HepG2 (cell line): ENCODE measurements at regions not wholly inside any gene's neighbourhood (a gene's known extent, or its start where the extent isn't known, plus 50 kb on each side); places are given as distances from the start of the nearest gene placed in this dataset.

Experiments used
- HES4 ChIP-seq: sonication (generic); formaldehyde crosslinking; IDR thresholded peaks from 2 replicates; pipeline ENCODE4 v1.9.0; 2021; ENCODE audit warnings: mild to moderate bottlenecking, missing genetic modification reagents, borderline replicate concordance
- MAFK ChIP-seq, 2 experiments: IDR thresholded peaks in 1 of 2; conservative IDR thresholded peaks in 1 of 2; 2 replicates each; pipeline ENCODE4 v1.6.1; 2011; ENCODE audit warnings: improper control_type of control experiment in 2 of 2, low read length in 2 of 2
- MAZ ChIP-seq, 2 experiments: sonication (generic) in 1 of 2; formaldehyde crosslinking in 1 of 2; IDR thresholded peaks; 2 replicates each; pipeline versions ENCODE4 v1.5.0 to v1.6.1; 2012 to 2020; ENCODE audit warnings: low read depth in 2 of 2, mild to moderate bottlenecking in 2 of 2, borderline replicate concordance in 1 of 2, improper control_type of control experiment in 1 of 2, low read length in 1 of 2, missing genetic modification reagents in 1 of 2, moderate library complexity in 1 of 2
- MBD4 ChIP-seq: IDR thresholded peaks from 2 replicates; pipeline ENCODE4 v1.6.1; 2012; ENCODE audit warnings: low read length, inconsistent platforms, borderline replicate concordance
- NCOA1 ChIP-seq: sonication (generic); formaldehyde crosslinking; IDR thresholded peaks from 2 replicates; pipeline ENCODE4 v1.9.0; 2021; ENCODE audit warnings: missing genetic modification reagents
- SMAD1 ChIP-seq: sonication (generic); formaldehyde crosslinking; IDR thresholded peaks from 2 replicates; pipeline ENCODE4 v1.4.0; 2020; ENCODE audit warnings: missing genetic modification reagents, low read depth, mild to moderate bottlenecking, borderline replicate concordance
- SOX6 ChIP-seq, 2 experiments: fragments of 450-650 bp in 1 of 2; sonication (generic) in 1 of 2; formaldehyde crosslinking in 1 of 2; IDR thresholded peaks; 2 replicates each; pipeline versions ENCODE4 v1.4.0 to v1.6.1; 2017 to 2020; ENCODE audit warnings: antibody characterized with exemption in 1 of 2, mild to moderate bottlenecking in 1 of 2, missing genetic modification reagents in 1 of 2
- STAG1 ChIP-seq: sonication (generic); formaldehyde crosslinking; IDR thresholded peaks from 2 replicates; pipeline ENCODE4 v1.4.0; 2020; ENCODE audit warnings: missing genetic modification reagents
- ZMYM4 ChIP-seq: sonication (generic); formaldehyde crosslinking; IDR thresholded peaks from 2 replicates; pipeline ENCODE4 v1.8.1; 2023; ENCODE audit warnings: mild to moderate bottlenecking, missing genetic modification reagents
- ZNF10 ChIP-seq: sonication (generic); formaldehyde crosslinking; IDR thresholded peaks from 2 replicates; pipeline ENCODE4 v1.4.0; 2020; ENCODE audit warnings: mild to moderate bottlenecking, low read depth, missing genetic modification reagents, borderline replicate concordance
- ZNF337 ChIP-seq: sonication (generic); formaldehyde crosslinking; IDR thresholded peaks from 2 replicates; pipeline ENCODE4 v1.5.1; 2020; ENCODE audit warnings: missing genetic modification reagents, low read depth, mild to moderate bottlenecking, borderline replicate concordance
- ZNF563 ChIP-seq: sonication (generic); formaldehyde crosslinking; IDR thresholded peaks from 2 replicates; pipeline ENCODE4 v1.8.0; 2022; ENCODE audit warnings: mild to moderate bottlenecking, moderate library complexity, missing genetic modification reagents
- ZNF761 ChIP-seq: sonication (generic); formaldehyde crosslinking; conservative IDR thresholded peaks from 2 replicates; pipeline ENCODE4 v1.4.0; 2020; ENCODE audit warnings: mild to moderate bottlenecking, missing genetic modification reagents
- TF ChIP-seq, protein P1 (sequence below): sonication (generic); formaldehyde crosslinking; IDR thresholded peaks from 2 replicates; pipeline ENCODE4 v1.4.0; 2020; ENCODE audit warnings: low read depth, mild to moderate bottlenecking, missing genetic modification reagents
- TF ChIP-seq, protein P2 (sequence below): sonication (generic); formaldehyde crosslinking; IDR thresholded peaks from 2 replicates; pipeline ENCODE4 v1.8.1; 2022; ENCODE audit warnings: low read depth, mild to moderate bottlenecking, missing genetic modification reagents
- TF ChIP-seq, protein P3 (sequence below): sonication (generic); formaldehyde crosslinking; IDR thresholded peaks from 2 replicates; pipeline ENCODE4 v1.8.1; 2023; ENCODE audit warnings: mild to moderate bottlenecking, inconsistent platforms, moderate library complexity, missing genetic modification reagents, borderline replicate concordance
- TF ChIP-seq, protein P4 (sequence below): sonication (generic); formaldehyde crosslinking; IDR thresholded peaks from 2 replicates; pipeline ENCODE4 v1.8.0; 2022; ENCODE audit warnings: mild to moderate bottlenecking, missing genetic modification reagents; ENCODE audit not compliant: insufficient replicate concordance
- TF ChIP-seq, protein P5 (sequence below): sonication (generic); formaldehyde crosslinking; IDR thresholded peaks from 2 replicates; pipeline ENCODE4 v1.4.0; 2020; ENCODE audit warnings: missing genetic modification reagents
- TF ChIP-seq, protein P6 (sequence below): sonication (generic); formaldehyde crosslinking; IDR thresholded peaks from 2 replicates; pipeline ENCODE4 v1.5.0; 2020; ENCODE audit warnings: mild to moderate bottlenecking, missing genetic modification reagents, moderate library complexity

DNA sequence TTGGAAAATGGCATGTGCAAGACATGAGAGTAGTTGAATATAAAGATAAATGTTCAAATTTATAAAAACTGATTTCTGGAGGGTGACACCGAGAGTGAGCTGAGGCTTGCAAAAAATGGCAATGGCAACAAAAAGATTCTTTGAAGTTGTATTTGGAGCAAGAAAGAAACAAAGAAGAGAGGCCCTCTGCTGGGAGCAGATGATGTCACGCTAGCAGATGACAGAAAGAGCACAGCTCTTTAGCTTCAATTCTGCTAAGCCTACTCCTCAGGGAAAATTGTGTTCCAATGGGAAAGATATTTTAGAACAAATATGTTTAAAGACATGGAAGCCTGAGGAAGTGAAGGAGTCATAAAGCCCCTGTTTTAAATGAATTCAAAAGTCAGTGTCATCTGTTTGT is 125.3 kb upstream of the NOX3 start (continued):
- TF ChIP-seq, protein P1, sequence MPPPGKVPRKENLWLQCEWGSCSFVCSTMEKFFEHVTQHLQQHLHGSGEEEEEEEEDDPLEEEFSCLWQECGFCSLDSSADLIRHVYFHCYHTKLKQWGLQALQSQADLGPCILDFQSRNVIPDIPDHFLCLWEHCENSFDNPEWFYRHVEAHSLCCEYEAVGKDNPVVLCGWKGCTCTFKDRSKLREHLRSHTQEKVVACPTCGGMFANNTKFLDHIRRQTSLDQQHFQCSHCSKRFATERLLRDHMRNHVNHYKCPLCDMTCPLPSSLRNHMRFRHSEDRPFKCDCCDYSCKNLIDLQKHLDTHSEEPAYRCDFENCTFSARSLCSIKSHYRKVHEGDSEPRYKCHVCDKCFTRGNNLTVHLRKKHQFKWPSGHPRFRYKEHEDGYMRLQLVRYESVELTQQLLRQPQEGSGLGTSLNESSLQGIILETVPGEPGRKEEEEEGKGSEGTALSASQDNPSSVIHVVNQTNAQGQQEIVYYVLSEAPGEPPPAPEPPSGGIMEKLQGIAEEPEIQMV: no peak
- no peak for TF ChIP-seq ZNF761
- no peak for TF ChIP-seq MAZ (IDR thresholded peaks at IDR 0.05; ENCODE audit: borderline replicate concordance, low read depth, low read length)
- TF ChIP-seq MAZ (CRISPR knock-in tag; IDR thresholded peaks at IDR 0.05; ENCODE audit: low read depth): no peak
- no peak for TF ChIP-seq ZNF10 (CRISPR knock-in tag)
- TF ChIP-seq HES4 (CRISPR knock-in tag): no peak
- no peak for TF ChIP-seq ZMYM4 (CRISPR knock-in tag)
- TF ChIP-seq, protein P2, sequence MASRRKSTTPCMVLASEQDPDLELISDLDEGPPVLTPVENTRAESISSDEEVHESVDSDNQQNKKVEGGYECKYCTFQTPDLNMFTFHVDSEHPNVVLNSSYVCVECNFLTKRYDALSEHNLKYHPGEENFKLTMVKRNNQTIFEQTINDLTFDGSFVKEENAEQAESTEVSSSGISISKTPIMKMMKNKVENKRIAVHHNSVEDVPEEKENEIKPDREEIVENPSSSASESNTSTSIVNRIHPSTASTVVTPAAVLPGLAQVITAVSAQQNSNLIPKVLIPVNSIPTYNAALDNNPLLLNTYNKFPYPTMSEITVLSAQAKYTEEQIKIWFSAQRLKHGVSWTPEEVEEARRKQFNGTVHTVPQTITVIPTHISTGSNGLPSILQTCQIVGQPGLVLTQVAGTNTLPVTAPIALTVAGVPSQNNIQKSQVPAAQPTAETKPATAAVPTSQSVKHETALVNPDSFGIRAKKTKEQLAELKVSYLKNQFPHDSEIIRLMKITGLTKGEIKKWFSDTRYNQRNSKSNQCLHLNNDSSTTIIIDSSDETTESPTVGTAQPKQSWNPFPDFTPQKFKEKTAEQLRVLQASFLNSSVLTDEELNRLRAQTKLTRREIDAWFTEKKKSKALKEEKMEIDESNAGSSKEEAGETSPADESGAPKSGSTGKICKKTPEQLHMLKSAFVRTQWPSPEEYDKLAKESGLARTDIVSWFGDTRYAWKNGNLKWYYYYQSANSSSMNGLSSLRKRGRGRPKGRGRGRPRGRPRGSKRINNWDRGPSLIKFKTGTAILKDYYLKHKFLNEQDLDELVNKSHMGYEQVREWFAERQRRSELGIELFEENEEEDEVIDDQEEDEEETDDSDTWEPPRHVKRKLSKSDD (CRISPR knock-in tag): no peak
- TF ChIP-seq, protein P3, sequence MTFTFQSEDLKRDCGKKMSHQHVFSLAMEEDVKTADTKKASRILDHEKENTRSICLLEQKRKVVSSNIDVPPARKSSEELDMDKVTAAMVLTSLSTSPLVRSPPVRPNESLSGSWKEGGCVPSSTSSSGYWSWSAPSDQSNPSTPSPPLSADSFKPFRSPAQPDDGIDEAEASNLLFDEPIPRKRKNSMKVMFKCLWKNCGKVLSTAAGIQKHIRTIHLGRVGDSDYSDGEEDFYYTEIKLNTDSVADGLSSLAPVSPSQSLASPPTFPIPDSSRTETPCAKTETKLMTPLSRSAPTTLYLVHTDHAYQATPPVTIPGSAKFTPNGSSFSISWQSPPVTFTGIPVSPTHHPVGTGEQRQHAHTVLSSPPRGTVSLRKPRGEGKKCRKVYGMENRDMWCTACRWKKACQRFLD: no peak
- TF ChIP-seq, protein P4, sequence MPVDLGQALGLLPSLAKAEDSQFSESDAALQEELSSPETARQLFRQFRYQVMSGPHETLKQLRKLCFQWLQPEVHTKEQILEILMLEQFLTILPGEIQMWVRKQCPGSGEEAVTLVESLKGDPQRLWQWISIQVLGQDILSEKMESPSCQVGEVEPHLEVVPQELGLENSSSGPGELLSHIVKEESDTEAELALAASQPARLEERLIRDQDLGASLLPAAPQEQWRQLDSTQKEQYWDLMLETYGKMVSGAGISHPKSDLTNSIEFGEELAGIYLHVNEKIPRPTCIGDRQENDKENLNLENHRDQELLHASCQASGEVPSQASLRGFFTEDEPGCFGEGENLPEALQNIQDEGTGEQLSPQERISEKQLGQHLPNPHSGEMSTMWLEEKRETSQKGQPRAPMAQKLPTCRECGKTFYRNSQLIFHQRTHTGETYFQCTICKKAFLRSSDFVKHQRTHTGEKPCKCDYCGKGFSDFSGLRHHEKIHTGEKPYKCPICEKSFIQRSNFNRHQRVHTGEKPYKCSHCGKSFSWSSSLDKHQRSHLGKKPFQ (CRISPR knock-in tag): no peak
- no peak for TF ChIP-seq SOX6 (IDR thresholded peaks at IDR 0.05)
- peak; percentile 39; the same call in 1 of the 2 replicates for TF ChIP-seq SOX6 (CRISPR knock-in tag; IDR thresholded peaks at IDR 0.05)
- TF ChIP-seq, protein P5, sequence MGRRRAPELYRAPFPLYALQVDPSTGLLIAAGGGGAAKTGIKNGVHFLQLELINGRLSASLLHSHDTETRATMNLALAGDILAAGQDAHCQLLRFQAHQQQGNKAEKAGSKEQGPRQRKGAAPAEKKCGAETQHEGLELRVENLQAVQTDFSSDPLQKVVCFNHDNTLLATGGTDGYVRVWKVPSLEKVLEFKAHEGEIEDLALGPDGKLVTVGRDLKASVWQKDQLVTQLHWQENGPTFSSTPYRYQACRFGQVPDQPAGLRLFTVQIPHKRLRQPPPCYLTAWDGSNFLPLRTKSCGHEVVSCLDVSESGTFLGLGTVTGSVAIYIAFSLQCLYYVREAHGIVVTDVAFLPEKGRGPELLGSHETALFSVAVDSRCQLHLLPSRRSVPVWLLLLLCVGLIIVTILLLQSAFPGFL (CRISPR knock-in tag): no peak
- peak; percentile 54 for TF ChIP-seq STAG1 (CRISPR knock-in tag)
- no peak for TF ChIP-seq NCOA1 (CRISPR knock-in tag)
- TF ChIP-seq ZNF337 (CRISPR knock-in tag): no peak
- TF ChIP-seq, protein P6, sequence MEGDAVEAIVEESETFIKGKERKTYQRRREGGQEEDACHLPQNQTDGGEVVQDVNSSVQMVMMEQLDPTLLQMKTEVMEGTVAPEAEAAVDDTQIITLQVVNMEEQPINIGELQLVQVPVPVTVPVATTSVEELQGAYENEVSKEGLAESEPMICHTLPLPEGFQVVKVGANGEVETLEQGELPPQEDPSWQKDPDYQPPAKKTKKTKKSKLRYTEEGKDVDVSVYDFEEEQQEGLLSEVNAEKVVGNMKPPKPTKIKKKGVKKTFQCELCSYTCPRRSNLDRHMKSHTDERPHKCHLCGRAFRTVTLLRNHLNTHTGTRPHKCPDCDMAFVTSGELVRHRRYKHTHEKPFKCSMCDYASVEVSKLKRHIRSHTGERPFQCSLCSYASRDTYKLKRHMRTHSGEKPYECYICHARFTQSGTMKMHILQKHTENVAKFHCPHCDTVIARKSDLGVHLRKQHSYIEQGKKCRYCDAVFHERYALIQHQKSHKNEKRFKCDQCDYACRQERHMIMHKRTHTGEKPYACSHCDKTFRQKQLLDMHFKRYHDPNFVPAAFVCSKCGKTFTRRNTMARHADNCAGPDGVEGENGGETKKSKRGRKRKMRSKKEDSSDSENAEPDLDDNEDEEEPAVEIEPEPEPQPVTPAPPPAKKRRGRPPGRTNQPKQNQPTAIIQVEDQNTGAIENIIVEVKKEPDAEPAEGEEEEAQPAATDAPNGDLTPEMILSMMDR (CRISPR knock-in tag): peak; percentile 41; the same call in 1 of the 2 replicates
- no peak for TF ChIP-seq MBD4
- no peak for TF ChIP-seq MAFK (conservative IDR thresholded peaks at IDR 0.05 in 1 of 2, IDR thresholded peaks at IDR 0.05 in 1 of 2; ENCODE audit: low read length in 2 of 2)
- no peak for TF ChIP-seq ZNF563 (CRISPR knock-in tag)
- TF ChIP-seq SMAD1 (CRISPR knock-in tag): no peak
